ENCODE measurements at regions not wholly inside any gene's neighbourhood (a gene's known extent, or its start where the extent isn't known, plus 50 kb on each side); places are given as distances from the start of the nearest gene placed in this dataset.

- FAIRE-seq = no peak
Measured at GRCh38 chr20:61053487-61053886, 198.6 kb upstream of the CDH4 start.

More at GRCh38 chr20:61053487-61053886, 198.6 kb upstream of the CDH4 start:
- H2BK15ac ChIP-seq (ENCODE audit: low read length) = no peak overlapping the region
- CTCF ChIA-PET (ENCODE audit: partially characterized antibody) = no interaction called here
- H2BK20ac ChIP-seq (ENCODE audit: low read length) = no peak overlapping the region
- H3K4me3 ChIP-seq (ENCODE audit: extremely low read depth in 1 of 4, insufficient read depth in 2 of 4, low read depth in 3 of 4, low read length in 4 of 4) = no peak overlapping the region
- no peak overlapping the region for H4K91ac ChIP-seq (replicated peaks; ENCODE audit: insufficient read length, low read length)
- H3K79me2 ChIP-seq (ENCODE audit: control insufficient read depth in 1 of 2, insufficient read depth in 2 of 2, low read length in 2 of 2) = no peaks in the 10 kb centered on the region
- no peak overlapping the region for H4K8ac ChIP-seq (ENCODE audit: extremely low read depth, insufficient read depth, low read length)
- H4K20me1 ChIP-seq (replicated peaks in 1 of 2; ENCODE audit: control insufficient read depth in 1 of 2, insufficient read depth in 2 of 2, low read length in 2 of 2) = no peaks in the 10 kb centered on the region
- H3K79me1 ChIP-seq (ENCODE audit: low read depth, low read length) = no peaks in the 10 kb centered on the region
- no peak overlapping the region for H3K9ac ChIP-seq (replicated peaks in 1 of 4; ENCODE audit: extremely low read depth in 1 of 4, low read depth in 3 of 4, low read length in 3 of 4)
- H3K18ac ChIP-seq (ENCODE audit: extremely low read depth, low read length) = no peak overlapping the region
- 0 out of 2 replicates have a peak overlapping the region, but pooled peaks have one; percentile 39 for H2BK12ac ChIP-seq (ENCODE audit: low read depth, low read length)
- no peak overlapping the region for H2BK5ac ChIP-seq (ENCODE audit: low read depth, low read length)
- no peak overlapping the region for H3K23ac ChIP-seq (ENCODE audit: insufficient read length)
- H3K56ac ChIP-seq (replicated peaks; ENCODE audit: insufficient read length, low read depth, low read length) = no peak overlapping the region
- POLR2A ChIA-PET (ENCODE audit: partially characterized antibody) = no interaction called here
- H2AK5ac ChIP-seq (ENCODE audit: low read depth, low read length) = 0 out of 2 replicates have a peak overlapping the region, but pooled peaks have one; percentile 53
- TF ChIP-seq GABPA (IDR thresholded peaks at IDR 0.05; ENCODE audit: borderline replicate concordance, insufficient read depth, low read length) (no peak), CREB1 (IDR thresholded peaks at IDR 0.05) (no peak), RFX5 (IDR thresholded peaks at IDR 0.05; ENCODE audit: borderline replicate concordance, low read depth, low read length) (no peak), EGR1 (IDR thresholded peaks at IDR 0.05; ENCODE audit: borderline replicate concordance, low read depth, low read length) (no peak), HDAC2 (IDR thresholded peaks at IDR 0.05; ENCODE audit: borderline replicate concordance in 1 of 2, low read depth in 2 of 2, low read length in 2 of 2) (no peak), SRF (IDR thresholded peaks at IDR 0.05; ENCODE audit: low read depth, low read length) (no peak), RXRA (IDR thresholded peaks at IDR 0.05; ENCODE audit: insufficient read depth, low read depth, low read length) (no peak), TAF1 (IDR thresholded peaks at IDR 0.05; ENCODE audit: low read depth, low read length) (no peak), FOSL1 (IDR thresholded peaks at IDR 0.05; ENCODE audit: insufficient read depth, low read depth, low read length) (no peak), JUN (IDR thresholded peaks at IDR 0.05; ENCODE audit: low read depth, low read length) (no peak)
- TF ChIP-seq, protein P1, sequence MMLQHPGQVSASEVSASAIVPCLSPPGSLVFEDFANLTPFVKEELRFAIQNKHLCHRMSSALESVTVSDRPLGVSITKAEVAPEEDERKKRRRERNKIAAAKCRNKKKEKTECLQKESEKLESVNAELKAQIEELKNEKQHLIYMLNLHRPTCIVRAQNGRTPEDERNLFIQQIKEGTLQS (IDR thresholded peaks at IDR 0.05; ENCODE audit: insufficient read depth, low read depth, low read length) = no peak
- no peak overlapping the region for H3K4ac ChIP-seq (replicated peaks; ENCODE audit: insufficient read length, low read depth, low read length)
- no peak overlapping the region for H4K5ac ChIP-seq (ENCODE audit: insufficient read length, low read depth, low read length)
- 89% methylated on average over 4 of the region's 4 CpGs; no CpG with 5 or more reads in 1 of the 2 experiments for WGBS, 2 experiments (ENCODE audit: extremely low coverage in 1 of 2, insufficient coverage in 1 of 2, insufficient read length in 1 of 2, insufficient replicate concordance in 2 of 2, low coverage in 1 of 2, low lambda C conversion rate in 2 of 2, missing lambda C conversion rate in 1 of 2)
- H2AFZ ChIP-seq (ENCODE audit: low read length) = no peak overlapping the region
- no peak overlapping the region for H2BK120ac ChIP-seq (replicated peaks; ENCODE audit: low read depth, low read length)
- no peaks in the 10 kb centered on the region for H3K36me3 ChIP-seq (ENCODE audit: control insufficient read depth in 2 of 4, insufficient read depth in 4 of 4, low read length in 3 of 4)
- H3K4me2 ChIP-seq (ENCODE audit: insufficient read depth in 1 of 2, low read depth in 2 of 2, low read length in 2 of 2) = no peak overlapping the region
- no peak overlapping the region for H3K14ac ChIP-seq (ENCODE audit: insufficient read length)
- no peaks in the 10 kb centered on the region for H3K23me2 ChIP-seq (ENCODE audit: low read depth, low read length)
- H3K27ac ChIP-seq (ENCODE audit: low read depth, low read length) = no peak overlapping the region
- H3K4me1 ChIP-seq (replicated peaks in 1 of 4; ENCODE audit: control insufficient read depth in 3 of 4, insufficient read depth in 4 of 4, low read length in 3 of 4) = no peaks in the 10 kb centered on the region
- H3K27me3 ChIP-seq (replicated peaks in 1 of 4; ENCODE audit: control insufficient read depth in 3 of 4, extremely low read depth in 1 of 4, insufficient read depth in 3 of 4, low read length in 3 of 4) = peaks cover 0 to 16% (median 6%) of the 10 kb centered on the region in 4 experiments; a peak in 4 of 7 replicates
- DNase-seq (ENCODE audit: low read depth in 1 of 2, low spot score in 2 of 2) = no peak
- no peaks in the 10 kb centered on the region for H3K9me3 ChIP-seq (ENCODE audit: insufficient read depth in 2 of 2, low read depth in 1 of 2, low read length in 1 of 2)

Data from H1 (cell line).